OCI-LY7 (cell line): ENCODE measurements at regions not wholly inside any gene's neighbourhood (a gene's known extent, or its start where the extent isn't known, plus 50 kb on each side); places are given as distances from the start of the nearest gene placed in this dataset.

Experiments used
- BruUV-seq: library from RNA; stranded (reverse); fragments of 400-500 nt; replicated peaks from 2 replicates; lab custom pipeline; 2021; lab: Mats Ljungman, UMichigan
- CTCF ChIA-PET: fragments of 300-600 bp; sonication (Branson Sonifier 250); formaldehyde crosslinking; loops from one replicate; lab custom pipeline; 2022; ENCODE audit warnings: antibody characterized with exemption; ENCODE audit not compliant: unreplicated experiment; lab: Charles Lee
- POLR2A ChIA-PET: fragments of 300-600 bp; sonication (Branson Sonifier 250); formaldehyde crosslinking; loops from one replicate; lab custom pipeline; 2022; ENCODE audit warnings: antibody characterized with exemption; lab: Charles Lee
- DNase-seq: peaks from one replicate; pipeline ENCODE4 v3.0.0-alpha.2; 2015; ENCODE audit warnings: low spot score
- H2AFZ ChIP-seq: fragments of 200-600 bp; sonication (generic), shearing (Covaris generic); 2 replicates; pipeline ENCODE4 v1.6.1; 2014; ENCODE audit warnings: mild to moderate bottlenecking, antibody characterized with exemption, low read length, moderate library complexity
- H3K27ac ChIP-seq: fragments of 200-600 bp; sonication (generic); 2 replicates; pipeline ENCODE4 v1.5.1; 2014; ENCODE audit warnings: mixed run types, low read depth, mild to moderate bottlenecking, moderate library complexity, low read length, inconsistent platforms; ENCODE audit not compliant: poor library complexity, severe bottlenecking
- H3K36me3 ChIP-seq: fragments of 200-600 bp; sonication (generic); 2 replicates; pipeline ENCODE4 v1.6.1; 2014; ENCODE audit warnings: mild to moderate bottlenecking, antibody characterized with exemption, low read length, moderate library complexity, mixed read lengths; ENCODE audit not compliant: insufficient read depth
- H3K4me1 ChIP-seq: fragments of 200-600 bp; sonication (generic); 2 replicates; pipeline ENCODE4 v1.5.1; 2014; ENCODE audit warnings: mild to moderate bottlenecking, low read length; ENCODE audit not compliant: insufficient read depth, poor library complexity, severe bottlenecking
- H3K4me2 ChIP-seq: fragments of 200-600 bp; sonication (generic); 2 replicates; pipeline ENCODE4 v1.6.1; 2014; ENCODE audit warnings: mild to moderate bottlenecking, low read length
- H3K4me3 ChIP-seq: fragments of 200-600 bp; sonication (generic); 2 replicates; pipeline ENCODE4 v1.5.1; 2014; ENCODE audit warnings: mild to moderate bottlenecking, low read depth, low read length; ENCODE audit not compliant: poor library complexity, severe bottlenecking
- H3K79me2 ChIP-seq: fragments of 200-600 bp; sonication (generic); 2 replicates; pipeline ENCODE4 v1.6.1; 2016; ENCODE audit warnings: low read depth, mild to moderate bottlenecking, low read length, moderate library complexity, mixed read lengths; ENCODE audit not compliant: insufficient read depth
- H3K9me2 ChIP-seq: fragments of 200-600 bp; sonication (generic); 2 replicates; pipeline ENCODE4 v1.6.1; 2016; ENCODE audit warnings: mild to moderate bottlenecking, low read length, mixed read lengths; ENCODE audit not compliant: insufficient read depth
- H3K9me3 ChIP-seq: fragments of 200-600 bp; sonication (generic); 2 replicates; pipeline ENCODE4 v1.6.1; 2014; ENCODE audit warnings: mild to moderate bottlenecking, mixed run types, low read length, mixed read lengths
- H4K20me1 ChIP-seq: fragments of 200-600 bp; sonication (generic); 2 replicates; pipeline ENCODE4 v1.6.1; 2014; ENCODE audit warnings: mild to moderate bottlenecking, antibody characterized with exemption, low read length, moderate library complexity, mixed read lengths; ENCODE audit not compliant: insufficient read depth
- EZH2phosphoT487 ChIP-seq: fragments of 200-600 bp; sonication (generic); IDR thresholded peaks from 2 replicates; pipeline ENCODE4 v1.6.1; 2018; ENCODE audit warnings: low read depth, borderline replicate concordance, mild to moderate bottlenecking, mixed run types, antibody characterized with exemption, low read length, moderate library complexity, mixed read lengths
- intact Hi-C: fragments of 100-400 bp; cut with micrococcal nuclease; formaldehyde crosslinking; loops from one replicate; pipeline ENCODE4 v1.10.0; 2022; ENCODE audit not compliant: unreplicated experiment
- TF ChIP-seq, protein P1 (sequence below): fragments of 200-600 bp; sonication (generic); conservative IDR thresholded peaks from 2 replicates; pipeline ENCODE4 v1.5.1; 2014; ENCODE audit warnings: mild to moderate bottlenecking, antibody characterized with exemption, low read length, moderate library complexity, mixed read lengths

DNA sequence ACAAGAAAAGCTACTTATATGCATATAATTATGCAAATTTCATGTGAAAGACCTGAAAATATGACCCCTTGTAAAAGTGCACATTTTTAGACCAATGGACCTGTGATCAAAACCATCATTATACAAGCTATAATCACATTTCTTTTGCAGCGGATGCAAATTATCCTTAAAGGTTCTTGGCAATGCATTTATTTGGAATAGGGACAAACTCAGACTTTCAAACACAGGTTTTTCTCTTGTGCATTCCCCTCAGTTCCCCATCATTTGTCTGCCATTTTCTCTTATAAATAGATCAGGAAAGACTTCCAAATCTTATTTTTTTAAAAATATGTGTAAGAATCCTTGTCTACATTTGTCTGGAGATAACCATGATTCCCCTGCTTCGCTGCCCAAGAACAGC, 954.2 kb upstream of the NRXN1 start:
- Histone ChIP-seq H3K36me3 (no peaks in the 10 kb centered on the region), H3K9me2 (no peaks in the 10 kb centered on the region), H3K27ac (no peak overlapping the region), H3K9me3 (no peaks in the 10 kb centered on the region), H4K20me1 (no peaks in the 10 kb centered on the region), H2AFZ (no peak overlapping the region), H3K4me3 (no peak overlapping the region), H3K4me1 (no peaks in the 10 kb centered on the region), H3K79me2 (no peaks in the 10 kb centered on the region), H3K4me2 (no peak overlapping the region)
- BruUV-seq, result no TSS peak
- ChIA-PET CTCF (no interaction called here), POLR2A (no interaction called here)
- intact Hi-C loops, result no loop called here
- TF ChIP-seq, protein P1, sequence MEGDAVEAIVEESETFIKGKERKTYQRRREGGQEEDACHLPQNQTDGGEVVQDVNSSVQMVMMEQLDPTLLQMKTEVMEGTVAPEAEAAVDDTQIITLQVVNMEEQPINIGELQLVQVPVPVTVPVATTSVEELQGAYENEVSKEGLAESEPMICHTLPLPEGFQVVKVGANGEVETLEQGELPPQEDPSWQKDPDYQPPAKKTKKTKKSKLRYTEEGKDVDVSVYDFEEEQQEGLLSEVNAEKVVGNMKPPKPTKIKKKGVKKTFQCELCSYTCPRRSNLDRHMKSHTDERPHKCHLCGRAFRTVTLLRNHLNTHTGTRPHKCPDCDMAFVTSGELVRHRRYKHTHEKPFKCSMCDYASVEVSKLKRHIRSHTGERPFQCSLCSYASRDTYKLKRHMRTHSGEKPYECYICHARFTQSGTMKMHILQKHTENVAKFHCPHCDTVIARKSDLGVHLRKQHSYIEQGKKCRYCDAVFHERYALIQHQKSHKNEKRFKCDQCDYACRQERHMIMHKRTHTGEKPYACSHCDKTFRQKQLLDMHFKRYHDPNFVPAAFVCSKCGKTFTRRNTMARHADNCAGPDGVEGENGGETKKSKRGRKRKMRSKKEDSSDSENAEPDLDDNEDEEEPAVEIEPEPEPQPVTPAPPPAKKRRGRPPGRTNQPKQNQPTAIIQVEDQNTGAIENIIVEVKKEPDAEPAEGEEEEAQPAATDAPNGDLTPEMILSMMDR, result no peak
- no peak for TF ChIP-seq EZH2phosphoT487
- no peak for DNase-seq

DNA sequence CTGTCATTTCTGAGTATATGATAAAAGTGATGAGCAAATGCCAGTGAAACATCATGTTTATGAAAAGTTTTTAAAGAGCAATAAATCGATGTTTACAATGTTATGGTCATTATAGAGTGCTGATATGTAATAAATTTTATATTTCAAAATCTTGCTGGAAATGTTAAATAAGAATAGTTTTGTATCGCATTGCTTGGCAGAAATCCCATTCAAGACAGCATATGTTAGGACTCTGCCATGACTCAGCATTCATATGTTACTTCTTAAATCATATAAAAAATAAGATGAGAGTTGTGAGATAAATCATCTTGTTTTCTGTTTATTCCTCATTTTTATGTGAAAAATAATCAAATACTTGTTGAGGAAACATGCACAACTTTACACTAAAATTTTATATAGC, 949.9 kb upstream of the NRXN1 start:
- H3K4me2 ChIP-seq, result no peak overlapping the region
- H3K9me3 ChIP-seq, result no peaks in the 10 kb centered on the region
- TF ChIP-seq EZH2phosphoT487, result no peak
- TF ChIP-seq, protein P1, result no peak
- no peaks in the 10 kb centered on the region for H4K20me1 ChIP-seq
- H3K4me3 ChIP-seq, result no peak overlapping the region
- no peak for DNase-seq
- H3K4me1 ChIP-seq, result no peaks in the 10 kb centered on the region
- H3K36me3 ChIP-seq, result no peaks in the 10 kb centered on the region
- no peaks in the 10 kb centered on the region for H3K79me2 ChIP-seq
- ChIA-PET CTCF (no interaction called here), POLR2A (interaction anchor here (0.6 kb wide), 1 partner anchor 58 kb away, joined by 3 read pairs; no protein-coding TSS in a partner anchor)
- no peak overlapping the region for H2AFZ ChIP-seq
- no peaks in the 10 kb centered on the region for H3K9me2 ChIP-seq
- H3K27ac ChIP-seq, result no peak overlapping the region
- BruUV-seq, result no TSS peak
- intact Hi-C loops, result no loop called here

DNA sequence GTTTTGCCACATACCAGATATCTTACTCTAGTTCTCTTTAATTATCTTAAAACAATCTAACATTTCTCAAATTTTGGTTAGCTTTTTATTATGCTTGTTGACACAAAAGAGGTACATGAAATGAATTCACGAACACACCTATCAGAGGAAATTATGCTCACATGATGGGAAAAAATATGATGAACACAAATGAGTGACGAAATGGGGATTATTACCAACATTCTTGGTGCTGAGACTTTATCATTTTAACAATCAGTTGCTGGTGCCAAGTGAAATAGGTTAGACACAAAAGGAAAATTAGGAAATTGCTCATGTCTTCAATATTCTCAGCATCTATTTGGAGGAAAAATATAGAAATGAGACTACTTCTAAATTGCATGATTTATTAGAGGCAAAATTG, 944.7 kb upstream of the NRXN1 start:
- no peaks in the 10 kb centered on the region for H3K36me3 ChIP-seq
- H3K4me3 ChIP-seq, result no peak overlapping the region
- TF ChIP-seq, protein P1, result no peak
- no peak for TF ChIP-seq EZH2phosphoT487
- ChIA-PET POLR2A (no interaction called here), CTCF (no interaction called here)
- H3K9me2 ChIP-seq, result no peaks in the 10 kb centered on the region
- no peaks in the 10 kb centered on the region for H3K4me1 ChIP-seq
- H3K79me2 ChIP-seq, result no peaks in the 10 kb centered on the region
- H3K9me3 ChIP-seq, result no peaks in the 10 kb centered on the region
- H3K4me2 ChIP-seq, result no peak overlapping the region
- H2AFZ ChIP-seq, result no peak overlapping the region
- no peak for DNase-seq
- BruUV-seq, result no TSS peak
- intact Hi-C loops, result no loop called here
- H3K27ac ChIP-seq, result no peak overlapping the region
- no peaks in the 10 kb centered on the region for H4K20me1 ChIP-seq
